Psoas muscle (tissue), 7 donors: ENCODE measurements at regions not wholly inside any gene's neighbourhood (a gene's known extent, or its start where the extent isn't known, plus 50 kb on each side); places are given as distances from the start of the nearest gene placed in this dataset.

ENCODE experiments used
- ATAC-seq, 4 donors: fragments of 200-7000 bp; cut with Tn5 transposase; one replicate each; pipeline ENCODE4 v1.9.1; 2020; ENCODE audit warnings: moderate library complexity in 3 of 4, mild to moderate bottlenecking in 2 of 4
- DNase-seq, 2 donors: peaks; one replicate each; pipeline ENCODE4 v3.0.0-alpha.2; 2020
- H3K27ac ChIP-seq: fragments of 200-600 bp; one replicate; pipeline ENCODE4 v1.8.0; 2022
- H3K27me3 ChIP-seq, 3 donors: fragments of 200-600 bp in 1 of 3; one replicate each; pipeline versions ENCODE4 v1.6.1 to v1.8.0; 2013 to 2022; ENCODE audit warnings: low read length in 2 of 3, mild to moderate bottlenecking in 2 of 3, moderate library complexity in 1 of 3; ENCODE audit not compliant: insufficient read depth in 3 of 3
- H3K36me3 ChIP-seq, 2 donors: fragments of 200-600 bp in 1 of 2; one replicate each; pipeline versions ENCODE4 v1.6.1 to v1.8.0; 2013 to 2022; ENCODE audit warnings: low read depth in 1 of 2, mild to moderate bottlenecking in 1 of 2, moderate library complexity in 1 of 2; ENCODE audit not compliant: insufficient read depth in 1 of 2
- H3K4me1 ChIP-seq: fragments of 200-600 bp; one replicate; pipeline ENCODE4 v1.8.0; 2022
- H3K4me3 ChIP-seq: fragments of 200-600 bp; one replicate; pipeline ENCODE4 v1.8.0; 2022; ENCODE audit warnings: mild to moderate bottlenecking
- H3K9me3 ChIP-seq: fragments of 200-600 bp; one replicate; pipeline ENCODE4 v1.8.0; 2022
- CTCF ChIP-seq: fragments of 200-600 bp; IDR thresholded peaks from one replicate; pipeline ENCODE4 v1.8.0; 2022; ENCODE audit warnings: antibody characterized with exemption
- WGBS, 3 donors: extraction: QIAGEN DNeasy Blood & Tissue Kit; methylation state at CpG; one replicate each; pipeline versions ENCODE4 v1.1.6 to v1.1.7; 2013; 5-methylcytosine and 5-hydroxymethylcytosine counted together
- intact Hi-C, 2 donors: fragments of 100-400 bp; cut with DNase I; formaldehyde crosslinking; loops; one replicate each; pipeline versions ENCODE4 v1.11.0 to v1.14.2; 2022
- donor health status: healthy with polysubstance abuse.
- donor health status: DM: no; HTN: no; CAD: no; lungs with moderate emphysema.
- donor health status: Bipolar disorder and iron deficiency.
- donor health status: healthy.
- donor health status: DM: yes; HTN: yes; CAD: no.
- donor health status: DM: no; HTN: no; CAD: no.
- donor health status: DM: yes; HTN: yes; CAD: no.

DNA sequence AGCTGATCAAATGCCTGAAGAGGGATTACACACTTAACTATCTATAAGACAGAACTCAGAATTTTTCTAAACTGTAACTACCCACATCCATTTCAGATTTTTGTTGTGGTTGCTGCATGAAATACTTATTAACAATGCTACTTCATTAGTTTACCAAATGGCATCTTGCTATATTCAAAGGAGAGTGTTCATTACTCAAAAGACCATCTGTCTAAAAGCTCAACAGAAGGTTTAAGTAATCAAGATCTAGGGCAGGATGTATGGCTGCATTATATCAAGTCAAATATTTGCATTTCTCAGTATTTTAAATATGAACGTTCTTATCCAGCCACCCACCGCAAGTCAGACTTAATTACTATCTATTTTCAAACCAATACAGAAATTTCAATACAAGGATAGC lies 79.9 kb downstream of the SIPA1L2 start:
- Histone ChIP-seq H3K4me3 (no peak overlapping the region), H3K27me3 (no peaks in the 10 kb centered on the region), H3K27ac (no peak overlapping the region), H3K36me3 (no peaks in the 10 kb centered on the region), H3K9me3 (no peaks in the 10 kb centered on the region), H3K4me1 (peaks cover 26% of the 10 kb centered on the region)
- TF ChIP-seq CTCF = no peak
- intact Hi-C loops = loop anchor here in 1 of 2 donors (5.0 kb wide), 1 partner anchor 77 kb away; no protein-coding TSS in a partner anchor
- no peak for ATAC-seq
- DNase-seq = no peak
- 77 to 94% (median 88%) methylated on average over 2 of the region's 2 CpGs for WGBS, 3 donors

- TF ChIP-seq CTCF = no peak
- peaks cover 13% of the 10 kb centered on the region for H3K4me1 ChIP-seq
- no peak for ATAC-seq
Observed at GRCh38 chr1:232548691-232549090, 81.2 kb downstream of the SIPA1L2 start.

DNA sequence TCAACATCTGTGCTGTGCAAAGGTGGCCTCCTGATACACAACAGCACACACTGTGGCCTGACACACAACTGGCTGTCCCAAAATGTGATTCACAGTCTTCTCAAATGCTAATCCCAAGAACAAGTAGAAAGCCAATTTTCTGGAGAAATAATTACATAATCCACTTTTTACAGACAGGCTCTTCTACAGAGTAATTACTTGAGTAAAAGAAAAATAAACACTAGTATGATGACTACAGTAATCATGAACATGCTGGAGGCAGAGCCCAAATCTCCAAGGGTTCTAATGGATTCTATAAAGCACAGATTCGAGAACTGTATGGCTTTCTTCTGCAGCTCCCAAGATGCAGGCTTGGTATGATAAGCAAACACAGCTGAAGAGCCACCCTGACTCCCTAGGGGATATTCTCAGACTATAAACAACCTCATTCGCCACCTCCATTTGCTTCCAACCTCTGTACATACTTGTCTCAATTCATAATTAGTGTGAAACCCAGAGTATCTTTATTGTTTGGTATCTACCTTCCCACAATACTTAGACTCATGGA lies 81.9 kb downstream of the SIPA1L2 start:
- Histone ChIP-seq H3K36me3 (no peaks in the 10 kb centered on the region), H3K4me3 (no peak overlapping the region), H3K27ac (no peak overlapping the region), H3K9me3 (no peaks in the 10 kb centered on the region), H3K27me3 (no peaks in the 10 kb centered on the region), H3K4me1 (peaks cover 7% of the 10 kb centered on the region)
- TF ChIP-seq CTCF = no peak
- no peak for DNase-seq
- WGBS, 3 donors = 64 to 78% (median 75%) methylated on average over 2 of the region's 2 CpGs
- intact Hi-C loops = loop anchor here in 1 of 2 donors (10.0 kb wide), 1 partner anchor 63 kb away; no protein-coding TSS in a partner anchor
- ATAC-seq = no peak

More at GRCh38 chr1:232548691-232549090, 81.2 kb downstream of the SIPA1L2 start:
- intact Hi-C loops = loop anchor here in 1 of 2 donors (10.0 kb wide), 1 partner anchor 64 kb away; no protein-coding TSS in a partner anchor
- Histone ChIP-seq H3K27ac (no peak overlapping the region), H3K36me3 (no peaks in the 10 kb centered on the region), H3K9me3 (no peaks in the 10 kb centered on the region), H3K27me3 (no peaks in the 10 kb centered on the region), H3K4me3 (no peak overlapping the region)
- 69 to 94% (median 77%) methylated on average over 5 of the region's 5 CpGs for WGBS, 3 donors
- DNase-seq = no peak

DNA sequence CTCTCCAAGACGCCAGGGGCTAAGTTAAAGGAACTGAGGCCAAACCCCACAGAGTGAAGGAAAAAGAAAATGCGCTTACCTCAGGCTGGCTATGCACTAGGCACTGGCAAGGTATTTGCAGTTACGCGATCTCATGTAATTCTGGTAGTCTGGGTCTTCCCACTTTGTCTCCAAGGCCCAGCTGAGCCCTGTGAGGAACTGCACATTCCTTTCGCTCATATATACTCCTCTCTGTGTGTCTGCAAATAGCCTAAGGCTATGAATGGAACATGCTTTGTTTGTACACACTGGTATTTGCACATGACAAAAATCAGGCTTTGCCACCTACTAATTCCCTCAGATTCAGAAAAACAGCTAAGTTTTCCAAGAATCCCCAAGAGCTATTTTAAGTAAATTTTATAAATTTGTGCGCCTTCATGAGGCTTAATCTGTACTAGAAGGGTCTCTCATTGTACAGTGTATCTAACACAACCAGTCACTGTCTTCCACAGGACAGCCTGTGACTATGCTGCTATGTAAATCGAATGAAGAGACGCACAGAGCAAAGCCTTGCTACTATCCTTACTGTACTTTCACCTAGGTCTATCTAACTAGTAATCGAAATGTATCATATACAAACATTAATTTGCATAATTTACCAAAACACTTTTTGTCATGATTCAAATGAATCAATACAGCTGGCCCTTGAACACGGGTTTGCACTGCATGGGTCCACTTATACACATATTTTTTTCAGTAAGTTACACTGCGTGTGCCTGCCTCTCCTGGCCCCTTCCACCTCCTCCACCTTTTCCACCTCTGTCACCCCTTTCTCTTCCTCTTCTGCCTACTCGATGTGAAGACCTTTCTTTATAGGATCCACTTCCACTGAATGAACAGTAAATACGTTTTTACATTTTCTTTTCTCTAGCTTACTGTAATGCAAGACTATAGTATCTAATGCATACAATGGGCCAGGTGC lies 87.0 kb downstream of the SIPA1L2 start:
- 93 to 94% (median 94%) methylated on average over 13 of the region's 13 CpGs for WGBS, 3 donors
- DNase-seq (no peak), ATAC-seq (no peak)
- H3K27me3 ChIP-seq = no peaks in the 10 kb centered on the region
- H3K27ac ChIP-seq = no peak overlapping the region
- intact Hi-C loops = loop anchor here in 1 of 2 donors (10.0 kb wide), 1 partner anchor 58 kb away; no protein-coding TSS in a partner anchor
- H3K4me3 ChIP-seq = no peak overlapping the region
- H3K4me1 ChIP-seq = peaks cover 13% of the 10 kb centered on the region
- TF ChIP-seq CTCF = no peak
- H3K9me3 ChIP-seq = no peaks in the 10 kb centered on the region
- no peaks in the 10 kb centered on the region for H3K36me3 ChIP-seq
